CD4-positive, alpha-beta T cell treated with Interleukin-17A for 1 hour (primary cell): ENCODE measurements at regions not wholly inside any gene's neighbourhood (a gene's known extent, or its start where the extent isn't known, plus 50 kb on each side); places are given as distances from the start of the nearest gene placed in this dataset.
A peak's percentile ranks its signal among the peaks of the same experiment; 100 is the strongest.

Source experiments
- DNase-seq: peaks from one replicate; pipeline ENCODE4 v3.0.0-alpha.2; 2020

GRCh38 chr6:12593771-12594529 is 122.6 kb upstream of the PHACTR1 start:
- no peak for DNase-seq

GRCh38 chr6:12594530-12594893 is 122.1 kb upstream of the PHACTR1 start:
- no peak for DNase-seq

- DNase-seq = no peak
Observed at GRCh38 chr6:12595161-12595811, 121.3 kb upstream of the PHACTR1 start.

GRCh38 chr6:12596731-12597130 is 119.8 kb upstream of the PHACTR1 start:
- DNase-seq = no peak

GRCh38 chr6:12598919-12599318 is 117.6 kb upstream of the PHACTR1 start:
- no peak for DNase-seq

GRCh38 chr6:12601881-12602280 is 114.7 kb upstream of the PHACTR1 start:
- no peak for DNase-seq

- DNase-seq = no peak
Observed at GRCh38 chr6:12602342-12602741, 114.2 kb upstream of the PHACTR1 start.

- DNase-seq = no peak
Observed at GRCh38 chr6:12602951-12603672, 113.5 kb upstream of the PHACTR1 start.

GRCh38 chr6:12603673-12604049 is 112.9 kb upstream of the PHACTR1 start:
- DNase-seq = no peak

- peak; percentile 46 for DNase-seq
Observed at GRCh38 chr6:12605888-12606345, 110.7 kb upstream of the PHACTR1 start.

GRCh38 chr6:12606616-12607015 is 110.0 kb upstream of the PHACTR1 start:
- no peak for DNase-seq

GRCh38 chr6:12608016-12608860 is 108.3 kb upstream of the PHACTR1 start:
- DNase-seq = no peak

- DNase-seq = no peak
Observed at GRCh38 chr6:12608874-12609273, 107.7 kb upstream of the PHACTR1 start.

GRCh38 chr6:12609751-12610150 is 106.8 kb upstream of the PHACTR1 start:
- DNase-seq = no peak

- DNase-seq = no peak
Observed at GRCh38 chr6:12610862-12611261, 105.7 kb upstream of the PHACTR1 start.

- no peak for DNase-seq
Observed at GRCh38 chr6:12613811-12614210, 102.8 kb upstream of the PHACTR1 start.

GRCh38 chr6:12614456-12614855 is 102.1 kb upstream of the PHACTR1 start:
- no peak for DNase-seq

- DNase-seq = no peak
Observed at GRCh38 chr6:12618296-12618695, 98.3 kb upstream of the PHACTR1 start.

- no peak for DNase-seq
Observed at GRCh38 chr6:12621754-12622153, 94.8 kb upstream of the PHACTR1 start.

GRCh38 chr6:12622566-12622965 is 94.0 kb upstream of the PHACTR1 start:
- DNase-seq = no peak

GRCh38 chr6:12624142-12624837 is 92.3 kb upstream of the PHACTR1 start:
- DNase-seq = no peak

- no peak for DNase-seq
Observed at GRCh38 chr6:12627053-12627452, 89.5 kb upstream of the PHACTR1 start.
